SK-N-MC (cell line): ENCODE measurements at regions not wholly inside any gene's neighbourhood (a gene's known extent, or its start where the extent isn't known, plus 50 kb on each side); places are given as distances from the start of the nearest gene placed in this dataset.

ENCODE experiments used
- EZH2 ChIP-seq: fragments of 200-600 bp; sonication (generic); IDR thresholded peaks from one replicate; pipeline ENCODE4 v1.6.1; 2017; ENCODE audit warnings: antibody characterized with exemption
- FOXP2 ChIP-seq: optimal IDR thresholded peaks from 2 replicates; pipeline ENCODE3; 2011; ENCODE audit warnings: mild to moderate bottlenecking, moderate library complexity; ENCODE audit not compliant: insufficient read depth; ENCODE audit errors: extremely low read length, control extremely low read depth
- POLR2AphosphoS5 ChIP-seq: IDR thresholded peaks from 2 replicates; pipeline ENCODE4 v1.6.1; 2012; ENCODE audit warnings: mild to moderate bottlenecking, low read depth, low read length, borderline replicate concordance

DNA sequence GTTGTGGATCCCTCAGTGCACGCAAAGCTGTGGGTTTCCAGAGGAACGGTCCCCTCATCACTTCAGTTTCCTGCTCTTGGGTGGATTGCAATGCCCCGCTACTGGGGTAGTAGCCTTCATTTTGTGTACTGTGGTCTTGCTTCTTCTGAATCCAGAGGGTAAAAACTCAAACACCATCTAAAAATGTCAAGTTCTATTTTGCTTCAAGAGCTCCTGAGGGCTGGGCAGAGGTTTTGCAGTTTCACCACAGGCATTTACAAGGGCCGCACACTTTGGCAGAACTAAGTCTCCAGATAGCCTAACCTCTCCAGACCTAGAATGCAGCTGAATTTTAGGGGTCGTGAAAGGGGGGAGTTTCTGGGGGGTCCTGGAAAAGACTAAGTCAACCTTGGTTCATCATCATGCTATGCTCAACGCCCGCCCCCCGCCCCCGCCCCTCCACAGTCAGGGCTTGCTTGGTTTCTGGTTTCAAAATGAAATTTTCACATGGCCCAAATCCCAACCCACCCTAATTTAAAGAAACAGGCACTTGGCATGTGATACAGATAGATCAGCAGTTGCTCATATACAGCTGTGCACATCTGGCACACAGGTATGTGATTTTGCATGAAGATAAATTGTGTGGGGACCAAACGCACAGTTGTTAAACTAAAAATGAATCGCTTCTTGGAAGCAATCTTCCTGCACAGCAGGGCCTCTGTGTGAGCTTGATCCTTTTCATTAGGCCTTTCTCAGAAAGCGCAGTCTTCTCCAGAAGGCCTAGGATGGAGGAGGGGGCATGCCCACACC lies 329.6 kb downstream of the OSR1 start:
- TF ChIP-seq EZH2 (no peak), POLR2AphosphoS5 (no peak), FOXP2 (no peak)
